Gastrocnemius medialis (tissue), 4 donors: ENCODE measurements at regions not wholly inside any gene's neighbourhood (a gene's known extent, or its start where the extent isn't known, plus 50 kb on each side); places are given as distances from the start of the nearest gene placed in this dataset.

ENCODE experiments used
- POLR2A ChIP-seq, 2 donors: fragments of 450-650 bp; IDR thresholded peaks; one replicate each; pipeline ENCODE4 v1.6.1; 2017; ENCODE audit warnings: antibody characterized with exemption in 2 of 2, mild to moderate bottlenecking in 2 of 2, moderate library complexity in 2 of 2
- TF ChIP-seq, protein P1 (sequence below), 5 experiments: fragments of 450-650 bp in 3 of 5; fragments of 200-600 bp in 2 of 5; sonication (generic) in 2 of 5; IDR thresholded peaks in 4 of 5; conservative IDR thresholded peaks in 1 of 5; 1 replicate in 4 of 5; 2 replicates in 1 of 5; pipeline ENCODE4 v1.5.1; 2016 to 2019; ENCODE audit warnings: antibody characterized with exemption in 5 of 5, mild to moderate bottlenecking in 3 of 5, moderate library complexity in 3 of 5

DNA sequence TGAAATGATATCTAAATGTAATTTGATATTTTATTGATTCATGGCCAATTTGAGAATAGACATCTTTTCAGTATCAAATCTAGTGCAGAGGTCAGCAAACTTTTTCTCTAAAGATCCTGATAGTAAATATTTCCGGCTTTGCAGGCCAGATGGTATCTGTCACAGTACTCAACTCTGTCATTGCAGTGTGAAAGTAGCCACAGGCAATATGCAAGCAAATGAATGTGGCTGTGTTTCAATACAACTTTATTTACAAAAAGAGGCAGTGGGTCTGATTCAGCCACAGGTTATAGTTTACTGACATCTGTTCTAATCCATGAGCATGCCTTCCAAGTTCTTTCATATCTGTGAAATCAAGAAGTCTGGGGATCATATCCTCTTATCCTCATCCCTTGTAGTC, 221.2 kb downstream of the PRDM2 start:
- TF ChIP-seq POLR2A (IDR thresholded peaks at IDR 0.05) = no peak
- TF ChIP-seq, protein P1, sequence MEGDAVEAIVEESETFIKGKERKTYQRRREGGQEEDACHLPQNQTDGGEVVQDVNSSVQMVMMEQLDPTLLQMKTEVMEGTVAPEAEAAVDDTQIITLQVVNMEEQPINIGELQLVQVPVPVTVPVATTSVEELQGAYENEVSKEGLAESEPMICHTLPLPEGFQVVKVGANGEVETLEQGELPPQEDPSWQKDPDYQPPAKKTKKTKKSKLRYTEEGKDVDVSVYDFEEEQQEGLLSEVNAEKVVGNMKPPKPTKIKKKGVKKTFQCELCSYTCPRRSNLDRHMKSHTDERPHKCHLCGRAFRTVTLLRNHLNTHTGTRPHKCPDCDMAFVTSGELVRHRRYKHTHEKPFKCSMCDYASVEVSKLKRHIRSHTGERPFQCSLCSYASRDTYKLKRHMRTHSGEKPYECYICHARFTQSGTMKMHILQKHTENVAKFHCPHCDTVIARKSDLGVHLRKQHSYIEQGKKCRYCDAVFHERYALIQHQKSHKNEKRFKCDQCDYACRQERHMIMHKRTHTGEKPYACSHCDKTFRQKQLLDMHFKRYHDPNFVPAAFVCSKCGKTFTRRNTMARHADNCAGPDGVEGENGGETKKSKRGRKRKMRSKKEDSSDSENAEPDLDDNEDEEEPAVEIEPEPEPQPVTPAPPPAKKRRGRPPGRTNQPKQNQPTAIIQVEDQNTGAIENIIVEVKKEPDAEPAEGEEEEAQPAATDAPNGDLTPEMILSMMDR (IDR thresholded peaks at IDR 0.05 in 4 of 5, conservative IDR thresholded peaks at IDR 0.05 in 1 of 5) = no peak
